Inflammatory macrophage (primary cell): ENCODE measurements at regions not wholly inside any gene's neighbourhood (a gene's known extent, or its start where the extent isn't known, plus 50 kb on each side); places are given as distances from the start of the nearest gene placed in this dataset.
"Not testable (repeated sequence)": the region's sequence is repeated elsewhere in the genome, so short reads cannot be mapped to it uniquely, and the experiment has no call there.

Experiments
- DNase-seq, 2 donors: peaks; one replicate each; pipeline ENCODE4 v3.0.0-alpha.2; 2020 to 2022

GRCh38 chr17:20848869-20849443 lies 193.9 kb downstream of the USP22 start:
- not testable (repeated sequence) for DNase-seq

- not testable (repeated sequence) for DNase-seq
These were observed 191.1 kb downstream of the USP22 start for GRCh38 chr17:20851591-20852238.

DNA sequence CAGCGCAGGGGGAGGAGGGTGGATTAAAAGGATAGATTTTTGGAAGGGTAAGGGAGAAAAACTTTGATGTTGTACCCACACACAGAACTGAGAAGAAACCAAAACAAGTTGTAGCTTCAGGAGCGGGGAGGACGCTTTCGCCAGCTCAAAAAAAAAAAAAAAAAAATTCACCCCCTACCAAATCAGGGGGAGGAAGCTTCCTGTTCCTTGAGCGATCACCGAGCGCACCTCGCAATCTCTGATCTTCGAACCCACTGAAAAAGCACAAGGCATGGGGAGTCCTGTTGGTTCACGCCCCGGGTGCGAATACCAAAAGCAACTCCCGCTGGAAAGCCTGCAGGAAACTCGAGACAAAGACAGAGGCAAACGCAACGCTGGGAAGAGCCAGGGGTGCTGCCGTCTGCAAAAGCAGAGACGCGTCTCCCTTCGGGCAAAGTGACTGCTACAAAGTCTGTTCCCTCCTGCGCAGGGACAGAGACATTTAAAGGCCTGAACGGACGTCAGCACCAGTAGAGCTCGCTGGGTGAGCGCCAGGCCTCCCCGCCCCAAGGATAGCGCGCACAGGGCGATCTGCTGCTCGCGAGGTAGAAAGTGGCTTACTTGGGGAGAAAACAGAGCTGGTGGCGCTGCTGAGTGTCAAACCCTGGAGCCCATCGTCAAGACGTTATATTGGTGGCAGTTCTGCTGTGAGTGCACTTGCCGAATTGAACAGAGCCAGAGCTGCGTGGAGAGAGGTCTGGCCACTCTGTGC lies 190.4 kb downstream of the USP22 start:
- DNase-seq: no peak

GRCh38 chr17:20852990-20853370 lies 189.8 kb downstream of the USP22 start:
- DNase-seq: no peak

GRCh38 chr17:20855910-20856470 lies 186.8 kb downstream of the USP22 start:
- DNase-seq: not testable (repeated sequence)

DNA sequence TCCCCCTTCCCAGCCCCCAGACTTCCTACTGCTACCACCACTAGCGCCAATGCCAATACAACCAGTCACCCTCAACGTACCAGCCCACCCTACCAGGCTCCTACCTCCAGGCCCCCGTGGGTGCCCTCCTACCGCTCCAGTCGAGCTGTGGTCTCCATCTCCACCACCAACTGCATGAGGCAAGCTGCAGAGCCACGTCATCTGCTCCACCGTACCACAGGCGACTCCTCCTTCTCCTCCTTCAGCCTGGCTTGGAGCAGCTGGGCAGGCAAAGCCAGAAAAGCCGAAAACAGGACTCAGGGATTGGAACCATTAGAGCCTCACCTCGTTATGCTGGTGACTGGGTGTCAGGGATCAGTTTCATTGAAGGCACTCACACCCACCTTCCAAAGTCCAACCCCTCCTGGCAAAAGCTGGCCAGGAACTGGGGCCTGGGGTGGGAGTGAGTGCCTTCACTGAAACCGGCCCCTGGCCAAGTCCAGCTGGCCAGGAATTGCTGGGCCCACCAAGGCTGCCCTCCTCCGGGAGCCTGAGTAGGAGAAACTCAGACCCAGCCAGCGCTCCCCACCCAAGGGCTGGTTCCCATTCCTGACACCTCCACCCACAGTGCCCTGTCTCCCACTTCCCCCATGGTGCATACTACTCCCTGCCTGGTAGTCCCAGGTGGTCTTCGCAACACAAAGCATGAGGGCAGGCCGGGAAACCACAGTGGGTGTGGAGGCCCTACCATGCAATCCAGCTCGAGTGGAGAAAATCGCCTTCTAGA lies 176.2 kb downstream of the USP22 start:
- not testable (repeated sequence) for DNase-seq

- DNase-seq: not testable (repeated sequence)
These were observed 175.3 kb downstream of the USP22 start for GRCh38 chr17:20867436-20867937.

DNA sequence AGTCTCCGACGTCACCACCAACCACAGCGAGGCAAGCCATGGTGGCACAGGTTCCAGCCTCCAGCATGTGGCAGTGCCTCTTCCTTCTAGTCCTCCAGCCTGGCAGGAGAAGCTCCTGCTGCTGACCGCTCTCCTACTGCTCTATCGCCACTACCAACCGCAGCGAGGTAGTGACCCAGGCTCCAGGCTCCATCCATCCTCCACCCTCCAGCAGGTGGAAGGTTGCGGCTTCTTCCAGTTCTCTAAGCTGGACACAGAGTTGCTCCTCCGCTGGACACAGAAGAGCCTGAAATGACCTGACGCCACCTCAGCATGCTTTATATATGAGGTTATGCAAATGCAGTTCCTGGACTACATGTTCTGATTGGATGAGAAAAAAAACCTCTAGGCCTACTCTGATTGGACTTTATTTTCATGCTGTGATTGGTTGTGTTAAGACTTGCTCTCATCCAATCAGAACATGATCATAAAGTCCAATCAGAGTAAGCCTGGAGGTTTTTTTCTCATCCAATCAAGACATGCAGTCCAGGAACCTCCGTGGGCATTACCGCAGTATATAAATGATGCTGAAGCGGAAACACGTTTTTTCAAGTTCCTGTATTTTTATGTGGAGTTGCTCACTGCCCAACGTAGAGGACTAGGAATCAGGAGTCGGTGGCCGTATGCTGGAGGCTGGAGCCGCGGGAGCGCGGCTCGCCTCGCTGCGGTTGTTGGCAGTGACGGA lies 174.7 kb downstream of the USP22 start:
- DNase-seq: not testable (repeated sequence)

GRCh38 chr17:20868662-20869007 lies 174.2 kb downstream of the USP22 start:
- not testable (repeated sequence) for DNase-seq

- not testable (repeated sequence) for DNase-seq
These were observed 169.6 kb downstream of the USP22 start for GRCh38 chr17:20873173-20873572.

DNA sequence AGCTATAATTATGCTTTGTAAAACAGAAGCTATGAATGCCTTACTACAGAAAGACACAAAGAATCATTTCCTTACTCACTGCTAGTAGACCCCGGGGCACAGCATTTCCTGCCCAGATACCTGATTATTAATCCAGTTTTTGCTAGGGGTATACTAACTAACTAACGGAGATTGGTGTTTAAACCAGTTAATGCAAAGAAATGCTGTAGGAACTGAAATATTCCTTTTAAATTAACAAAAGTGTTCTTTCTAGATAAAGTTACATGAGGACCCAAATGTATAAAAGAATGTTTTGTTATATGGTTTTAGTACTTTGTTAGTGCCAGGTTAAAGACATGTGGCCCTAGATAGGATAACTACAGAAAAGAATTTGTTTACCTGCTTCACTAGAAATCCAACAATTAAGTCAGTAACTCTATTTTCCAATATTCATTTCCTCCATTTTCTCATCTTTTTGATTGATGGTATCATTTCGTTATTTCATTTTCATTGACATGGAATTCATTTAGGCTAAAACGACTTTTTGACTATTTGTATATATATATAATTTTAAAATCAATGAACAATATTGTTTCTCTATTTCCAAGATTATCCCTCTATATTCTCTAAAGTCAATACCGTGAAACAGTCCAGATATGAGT lies 169.0 kb downstream of the USP22 start:
- not testable (repeated sequence) for DNase-seq

GRCh38 chr17:20877384-20877783 lies 165.4 kb downstream of the USP22 start:
- not testable (repeated sequence) for DNase-seq

- DNase-seq: no peak
These were observed 152.5 kb downstream of the USP22 start for GRCh38 chr17:20890338-20890737.

DNA sequence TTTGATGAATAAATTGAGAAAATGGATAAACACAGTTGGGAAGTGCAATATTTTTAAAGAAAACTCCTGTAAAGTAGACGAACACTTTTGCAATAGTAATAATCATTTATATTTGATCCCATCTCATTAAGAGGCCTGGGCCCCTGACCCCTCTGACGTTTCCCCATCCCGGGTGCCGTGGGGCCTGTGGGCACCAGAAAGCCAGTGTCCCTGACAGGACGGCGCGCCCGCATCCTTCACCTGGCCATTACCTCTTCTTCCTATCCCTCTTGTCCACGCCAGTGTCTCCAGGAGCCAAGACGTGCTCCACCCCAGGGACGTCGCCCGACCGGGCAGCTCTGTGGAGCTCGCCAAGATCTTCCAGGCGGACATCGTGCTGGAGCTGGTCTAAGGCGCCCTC lies 147.4 kb downstream of the USP22 start:
- DNase-seq: not testable (repeated sequence)

- peak in 1 of 2 donors; percentile 15 for DNase-seq
These were observed 146.6 kb downstream of the USP22 start for GRCh38 chr17:20896153-20896649.

DNA sequence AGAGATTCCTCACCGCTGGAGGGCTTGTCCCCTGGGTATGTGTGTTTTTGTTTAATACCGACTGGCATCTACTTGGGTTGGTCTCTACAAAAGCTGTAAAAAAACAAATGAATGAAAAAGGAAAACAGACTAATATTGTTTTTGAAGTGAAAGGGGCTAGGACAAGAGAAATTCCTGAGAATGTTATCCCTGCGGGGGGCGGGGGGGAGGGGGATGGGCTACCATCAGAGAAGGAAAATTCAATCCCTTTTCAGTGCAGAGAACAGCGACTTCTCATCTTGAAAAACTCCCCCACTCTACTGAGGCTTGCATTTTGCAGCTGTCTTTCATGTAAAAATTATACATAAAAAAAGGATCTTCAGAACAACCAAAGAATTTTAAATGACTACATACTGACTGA lies 144.1 kb downstream of the USP22 start:
- not testable (repeated sequence) for DNase-seq

DNA sequence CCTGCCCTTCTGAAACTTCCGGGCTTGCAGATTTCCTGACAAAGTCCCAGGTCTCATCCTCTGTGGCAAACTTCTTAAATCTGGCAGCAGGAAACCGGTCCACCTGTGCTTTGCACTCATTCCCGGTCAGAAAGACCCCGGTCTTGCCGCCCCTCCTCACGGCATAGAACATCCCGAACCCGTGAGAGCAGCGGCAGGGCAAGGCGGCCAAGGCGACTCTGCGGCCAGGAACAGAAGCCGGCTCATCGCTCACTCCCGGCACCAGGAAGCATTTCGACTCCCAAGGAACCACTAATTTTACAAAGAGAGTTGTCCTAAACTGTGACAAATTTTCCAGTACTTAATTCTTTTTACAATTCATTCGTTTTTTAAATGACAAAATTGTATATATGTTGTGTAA lies 140.3 kb downstream of the USP22 start:
- not testable (repeated sequence) for DNase-seq

DNA sequence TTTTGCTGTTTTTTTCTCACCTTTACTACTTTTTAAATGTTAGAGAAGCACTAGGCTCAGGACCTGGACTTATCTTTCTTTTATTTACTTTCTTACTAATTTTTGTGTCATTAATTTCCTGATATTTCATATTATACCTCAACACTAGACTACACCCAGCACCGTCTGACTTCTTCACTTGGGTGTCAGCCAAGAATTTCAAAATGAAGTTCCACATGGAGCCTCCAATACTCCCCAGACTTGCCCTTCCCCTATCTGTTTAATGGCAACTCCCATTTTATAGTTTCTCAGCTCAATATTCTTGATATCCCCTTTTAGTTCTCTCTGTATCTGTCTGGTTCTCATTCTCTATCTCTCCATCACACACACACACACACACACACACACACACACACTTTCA lies 139.3 kb downstream of the USP22 start:
- not testable (repeated sequence) for DNase-seq

GRCh38 chr17:20908313-20909267 lies 134.2 kb downstream of the USP22 start:
- DNase-seq: peak; percentile 87

GRCh38 chr17:20914658-20915057 lies 128.2 kb downstream of the USP22 start:
- no peak for DNase-seq
